SKM-1 (cell line): ENCODE measurements at regions not wholly inside any gene's neighbourhood (a gene's known extent, or its start where the extent isn't known, plus 50 kb on each side); places are given as distances from the start of the nearest gene placed in this dataset.
A peak's percentile ranks its signal among the peaks of the same experiment; 100 is the strongest.
"Not testable (repeated sequence)": the region's sequence is repeated elsewhere in the genome, so short reads cannot be mapped to it uniquely, and the experiment has no call there.

Experiments
- DNase-seq: peaks from one replicate; lab custom pipeline; 2025; ENCODE audit not compliant: unreplicated experiment; lab: John Stamatoyannopoulos, UW

DNA sequence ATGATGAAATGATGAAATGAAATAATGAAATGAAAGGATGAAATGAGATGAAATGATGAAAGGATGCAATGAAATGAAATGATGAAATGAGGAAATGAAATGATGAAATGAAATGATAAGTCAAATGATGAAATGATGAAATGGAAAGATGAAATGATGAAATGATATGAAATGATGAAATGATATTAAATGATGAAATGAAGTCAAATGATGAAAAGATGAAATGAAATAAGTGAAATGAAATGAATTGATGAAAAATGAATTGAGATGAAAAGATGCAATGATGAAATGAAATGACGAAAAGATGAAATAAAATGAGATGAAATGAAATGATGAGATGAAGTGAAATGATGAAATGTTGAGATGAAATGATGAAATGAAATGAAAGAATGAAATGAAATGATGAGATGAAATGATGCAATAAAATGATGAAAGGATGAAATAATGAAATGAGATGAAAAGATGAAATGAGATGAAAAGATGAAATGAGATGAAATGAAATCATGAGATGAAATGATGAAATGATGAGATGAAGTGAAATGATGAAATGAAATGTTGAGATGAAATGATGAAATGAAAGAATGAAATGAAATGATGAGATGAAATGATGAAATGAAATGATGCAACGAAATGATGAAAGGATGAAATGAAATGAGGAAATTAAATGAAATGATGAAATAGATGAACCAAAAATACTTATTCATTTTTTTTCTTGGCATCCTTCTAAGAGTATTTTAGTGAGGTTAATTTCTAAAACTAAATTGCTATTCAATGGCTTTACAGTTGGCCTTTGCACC, 139.8 kb upstream of the ERV3-1 start:
- DNase-seq = not testable (repeated sequence)

DNA sequence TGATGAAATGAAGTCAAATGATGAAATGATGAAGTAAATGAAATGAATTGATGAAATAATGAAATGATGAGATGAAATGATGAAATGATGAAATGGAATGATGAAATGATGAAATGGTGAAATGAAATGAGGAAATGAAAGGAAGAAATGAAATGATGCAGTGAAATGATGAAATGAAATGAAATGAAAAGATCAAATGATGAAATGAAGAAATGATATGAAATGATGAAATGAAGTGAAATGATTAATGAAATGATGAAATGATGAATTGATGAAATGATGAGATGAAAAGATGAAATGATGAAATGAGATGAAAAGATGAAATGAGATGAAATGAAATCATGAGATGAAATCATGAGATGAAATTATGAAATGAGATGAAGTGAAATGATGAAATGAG, 139.2 kb upstream of the ERV3-1 start:
- not testable (repeated sequence) for DNase-seq

- not testable (repeated sequence) for DNase-seq
These were observed 138.5 kb upstream of the ERV3-1 start for GRCh38 chr7:65145008-65145407.

GRCh38 chr7:65144557-65144956, 138.1 kb upstream of the ERV3-1 start:
- not testable (repeated sequence) for DNase-seq

DNA sequence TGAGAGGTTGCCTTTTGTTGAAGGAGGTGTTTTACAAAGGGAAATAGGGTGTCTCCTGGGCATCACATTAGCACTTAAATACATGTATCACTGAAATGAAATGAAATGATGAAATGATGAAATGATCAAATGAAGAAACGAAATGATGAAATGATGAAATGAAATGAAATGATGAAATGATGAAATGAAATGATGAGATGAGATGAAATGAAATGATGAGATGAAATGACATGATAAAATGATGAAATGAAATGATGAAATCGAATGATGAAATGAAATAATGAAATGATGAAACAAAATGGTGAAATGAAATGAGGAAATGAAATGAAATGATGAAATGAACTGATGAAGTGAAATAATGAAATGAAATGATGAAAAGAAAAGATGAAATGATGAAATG, 137.6 kb upstream of the ERV3-1 start:
- DNase-seq = not testable (repeated sequence)

GRCh38 chr7:65141894-65142293, 135.4 kb upstream of the ERV3-1 start:
- not testable (repeated sequence) for DNase-seq

GRCh38 chr7:65141405-65141778, 134.9 kb upstream of the ERV3-1 start:
- DNase-seq = not testable (repeated sequence)

GRCh38 chr7:65140543-65141404, 134.3 kb upstream of the ERV3-1 start:
- not testable (repeated sequence) for DNase-seq

GRCh38 chr7:65136850-65137249, 130.4 kb upstream of the ERV3-1 start:
- DNase-seq = not testable (repeated sequence)

GRCh38 chr7:65133087-65133486, 126.6 kb upstream of the ERV3-1 start:
- DNase-seq = not testable (repeated sequence)

GRCh38 chr7:65132256-65132655, 125.8 kb upstream of the ERV3-1 start:
- DNase-seq = not testable (repeated sequence)

GRCh38 chr7:65127364-65127763, 120.9 kb upstream of the ERV3-1 start:
- DNase-seq = not testable (repeated sequence)

- DNase-seq = not testable (repeated sequence)
These were observed 118.1 kb upstream of the ERV3-1 start for GRCh38 chr7:65124600-65124999.

GRCh38 chr7:65105650-65106203, 99.2 kb upstream of the ERV3-1 start:
- not testable (repeated sequence) for DNase-seq

DNA sequence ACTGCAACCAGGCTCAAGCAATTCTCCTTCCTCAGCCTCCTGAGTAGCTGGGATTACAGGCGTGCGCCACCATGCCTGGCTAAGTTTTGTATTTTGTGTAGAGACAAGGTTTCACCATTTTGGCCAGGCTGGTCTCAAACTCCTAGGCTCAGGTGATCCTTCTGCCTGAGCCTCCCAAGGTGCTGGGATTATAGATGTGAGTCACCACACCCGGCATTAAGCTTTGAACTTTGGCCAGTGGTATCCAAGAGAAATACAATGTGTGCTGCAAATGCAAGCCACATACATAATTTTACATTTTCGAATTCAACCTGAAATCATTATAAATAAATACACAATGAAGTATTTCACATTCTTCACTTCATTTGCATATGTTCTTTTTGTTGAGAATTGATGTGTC, 94.0 kb upstream of the ERV3-1 start:
- not testable (repeated sequence) for DNase-seq

DNA sequence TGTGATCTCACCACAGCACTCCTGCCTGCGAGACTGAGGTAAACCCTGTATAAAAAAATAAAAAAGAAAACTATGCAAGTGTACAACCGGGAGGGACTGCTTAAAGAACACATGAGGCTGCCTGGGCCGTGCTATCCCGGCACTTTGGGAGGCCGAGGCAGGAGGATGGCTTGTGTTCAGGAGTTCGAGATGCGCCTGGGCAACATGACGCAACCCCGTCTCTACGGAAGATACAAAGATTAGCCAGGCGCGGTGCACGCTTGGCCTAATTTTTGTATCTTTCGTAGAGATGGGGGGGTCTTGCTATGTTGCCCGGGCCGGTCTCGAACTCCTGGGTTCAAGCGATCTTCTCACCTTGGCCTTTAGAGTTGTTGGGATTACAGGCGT, 75.2 kb upstream of the ERV3-1 start:
- DNase-seq = not testable (repeated sequence)

DNA sequence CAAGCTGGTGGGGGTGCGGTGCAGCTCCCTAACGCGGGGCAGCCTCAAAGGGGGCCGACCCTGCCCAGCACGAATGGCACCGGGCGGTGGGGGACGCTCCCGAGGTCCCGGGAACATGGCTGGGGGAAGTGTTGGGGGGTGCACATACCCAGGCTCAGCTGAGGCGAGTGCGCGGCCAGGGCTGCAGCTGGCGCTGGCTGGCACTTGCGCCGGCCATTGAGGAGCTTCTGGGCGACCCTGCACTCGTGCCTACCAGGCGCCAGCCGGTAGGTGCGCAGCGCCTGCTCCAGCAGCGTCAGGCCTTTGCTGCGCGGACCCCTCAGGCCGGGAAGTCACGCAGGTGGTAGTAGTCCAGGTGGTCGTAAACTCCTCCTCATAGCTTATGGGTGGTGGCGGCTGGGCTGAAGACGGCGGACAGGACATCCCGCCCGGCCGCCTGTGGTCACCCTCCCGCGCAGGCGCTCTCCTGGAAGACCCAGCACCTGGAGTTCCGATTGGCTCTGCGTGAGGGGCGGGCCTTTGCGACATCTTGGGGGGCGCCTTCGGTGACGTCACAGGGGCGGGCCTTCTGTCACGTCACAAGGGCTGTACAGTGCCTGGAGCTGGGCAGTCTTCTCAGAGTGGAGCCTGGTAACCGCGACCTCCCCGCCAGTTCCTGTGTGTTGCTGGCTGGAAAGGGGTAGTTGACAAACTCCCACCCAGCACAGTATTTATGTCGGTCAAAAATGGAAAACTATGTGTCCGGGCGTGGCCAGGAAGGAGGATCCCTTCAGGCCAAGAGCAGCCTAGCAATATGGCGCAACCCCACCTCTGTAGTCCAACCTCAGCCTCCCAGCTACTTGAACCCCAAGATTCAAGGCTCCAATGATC, 74.5 kb upstream of the ERV3-1 start:
- DNase-seq = peak; percentile 56

DNA sequence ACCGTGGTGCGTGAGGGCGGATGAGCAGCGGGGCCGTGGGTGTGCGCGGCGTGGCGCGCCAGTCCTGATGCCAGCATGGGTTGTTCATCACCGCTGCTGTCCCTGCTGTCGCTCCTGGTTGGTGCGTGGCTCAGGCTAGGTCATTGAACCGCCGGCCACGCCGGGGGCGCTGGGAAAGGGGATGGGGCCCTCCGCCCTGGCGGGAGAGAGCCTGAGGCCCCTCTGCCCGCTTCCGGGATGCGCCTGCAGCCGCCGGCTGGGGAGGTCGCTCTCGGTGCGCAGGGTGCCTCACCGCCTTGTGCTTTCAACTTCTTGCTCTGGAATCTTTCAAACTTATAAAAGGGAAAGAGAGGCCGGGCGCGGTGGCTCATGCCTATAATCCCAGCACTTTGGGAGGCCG, 68.5 kb upstream of the ERV3-1 start:
- not testable (repeated sequence) for DNase-seq

DNA sequence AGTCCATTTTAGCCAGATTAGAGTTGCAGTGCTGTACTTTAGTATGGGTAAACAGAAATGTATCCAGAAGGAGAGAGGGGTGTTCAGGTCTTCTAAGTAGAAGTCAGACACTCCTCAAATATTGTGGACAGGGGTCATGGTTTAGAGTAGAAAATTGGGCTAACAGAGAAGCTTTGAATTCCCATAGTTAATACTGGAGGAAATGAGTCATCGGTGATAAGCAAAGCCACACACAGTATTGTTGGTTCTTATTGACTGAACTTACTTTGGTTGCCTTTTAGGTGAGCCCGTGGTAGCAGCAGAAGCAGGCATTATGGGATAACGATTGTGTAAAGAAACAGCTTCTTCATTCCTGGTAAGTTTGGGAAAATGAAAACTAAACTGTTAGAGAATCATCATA, 66.7 kb upstream of the ERV3-1 start:
- DNase-seq = not testable (repeated sequence)

GRCh38 chr7:65071854-65072431, 65.5 kb upstream of the ERV3-1 start:
- not testable (repeated sequence) for DNase-seq
